GM19372 (cell line): ENCODE measurements at regions not wholly inside any gene's neighbourhood (a gene's known extent, or its start where the extent isn't known, plus 50 kb on each side); places are given as distances from the start of the nearest gene placed in this dataset.
"Not testable (repeated sequence)": the region's sequence is repeated elsewhere in the genome, so short reads cannot be mapped to it uniquely, and the experiment has no call there.

Source experiments
- ATAC-seq: cut with Tn5 transposase; IDR thresholded peaks from one replicate; pipeline ENCODE4 v1.9.1; 2021; ENCODE audit warnings: mild to moderate bottlenecking, low read depth, moderate library complexity; ENCODE audit not compliant: unreplicated experiment

- no peak for ATAC-seq
These were observed 67.4 kb downstream of the ARRDC3 start for GRCh38 chr5:91315701-91316100.

GRCh38 chr5:91313757-91314673 lies 69.1 kb downstream of the ARRDC3 start:
- no peak for ATAC-seq

- ATAC-seq: no peak
These were observed 70.4 kb downstream of the ARRDC3 start for GRCh38 chr5:91312698-91313097.

- peak; percentile 91 for ATAC-seq
These were observed 71.2 kb downstream of the ARRDC3 start for GRCh38 chr5:91311697-91312501.

GRCh38 chr5:91311168-91311696 lies 71.9 kb downstream of the ARRDC3 start:
- ATAC-seq: peak; percentile 7

- not testable (repeated sequence) for ATAC-seq
These were observed 75.0 kb downstream of the ARRDC3 start for GRCh38 chr5:91308157-91308556.

GRCh38 chr5:91307048-91307447 lies 76.1 kb downstream of the ARRDC3 start:
- ATAC-seq: no peak

GRCh38 chr5:91306497-91306896 lies 76.6 kb downstream of the ARRDC3 start:
- no peak for ATAC-seq

GRCh38 chr5:91305640-91306039 lies 77.5 kb downstream of the ARRDC3 start:
- no peak for ATAC-seq

- not testable (repeated sequence) for ATAC-seq
These were observed 79.1 kb downstream of the ARRDC3 start for GRCh38 chr5:91304015-91304414.

GRCh38 chr5:91302958-91303357 lies 80.2 kb downstream of the ARRDC3 start:
- no peak for ATAC-seq

GRCh38 chr5:91302305-91302704 lies 80.8 kb downstream of the ARRDC3 start:
- no peak for ATAC-seq

- ATAC-seq: no peak
These were observed 81.8 kb downstream of the ARRDC3 start for GRCh38 chr5:91301106-91301846.

GRCh38 chr5:91297994-91298393 lies 85.1 kb downstream of the ARRDC3 start:
- no peak for ATAC-seq

GRCh38 chr5:91296674-91297143 lies 86.4 kb downstream of the ARRDC3 start:
- no peak for ATAC-seq

- ATAC-seq: not testable (repeated sequence)
These were observed 87.0 kb downstream of the ARRDC3 start for GRCh38 chr5:91296102-91296501.

GRCh38 chr5:91293131-91293530 lies 90.0 kb downstream of the ARRDC3 start:
- ATAC-seq: peak; percentile 95

- no peak for ATAC-seq
These were observed 91.2 kb downstream of the ARRDC3 start for GRCh38 chr5:91291628-91292569.
